CD4-positive, alpha-beta T cell (primary cell): ENCODE measurements at regions not wholly inside any gene's neighbourhood (a gene's known extent, or its start where the extent isn't known, plus 50 kb on each side); places are given as distances from the start of the nearest gene placed in this dataset.

Experiments used
- ATAC-seq: fragments of 200-7000 bp; cut with Tn5 transposase; one replicate; pipeline ENCODE4 v1.10.0; 2022; ENCODE audit warnings: mild to moderate bottlenecking; ENCODE audit not compliant: poor library complexity
- CTCF ChIA-PET: fragments of 350-600 bp; sonication (Branson Sonifier 250); formaldehyde crosslinking; loops from one replicate; lab custom pipeline; 2021; ENCODE audit warnings: antibody characterized with exemption, inconsistent platforms; lab: Charles Lee
- POLR2A ChIA-PET: fragments of 350-600 bp; sonication (Branson Sonifier 250); formaldehyde crosslinking; loops from one replicate; lab custom pipeline; 2021; ENCODE audit warnings: antibody characterized with exemption, inconsistent platforms; lab: Charles Lee
- DNase-seq, 14 experiments: peaks; one replicate each; pipeline ENCODE4 v3.0.0-alpha.2; 2013 to 2020; ENCODE audit warnings: mixed read lengths in 2 of 14
- H3K27ac ChIP-seq, 2 donors: one replicate each; pipeline versions ENCODE4 v1.5.1 to v1.7.0; 2013; ENCODE audit warnings: low read length in 2 of 2, low read depth in 1 of 2, mild to moderate bottlenecking in 1 of 2
- H3K27me3 ChIP-seq, 2 experiments: 1 replicate in 1 of 2; 2 replicates in 1 of 2; pipeline versions ENCODE4 v1.6.1 to v1.7.0; 2013; ENCODE audit warnings: low read length in 2 of 2, control low read depth in 1 of 2, mild to moderate bottlenecking in 1 of 2, moderate library complexity in 1 of 2; ENCODE audit not compliant: insufficient read depth in 2 of 2, control insufficient read depth in 1 of 2
- H3K36me3 ChIP-seq: one replicate; pipeline ENCODE4 v1.6.1; 2013; ENCODE audit warnings: low read length, control low read depth; ENCODE audit not compliant: insufficient read depth
- H3K4me1 ChIP-seq: one replicate; pipeline ENCODE4 v1.6.1; 2013; ENCODE audit warnings: low read length, control low read depth; ENCODE audit not compliant: insufficient read depth
- H3K4me3 ChIP-seq: one replicate; pipeline ENCODE4 v1.5.1; 2013; ENCODE audit warnings: mild to moderate bottlenecking, low read length, moderate library complexity
- H3K9me3 ChIP-seq, 2 experiments: 1 replicate in 1 of 2; 2 replicates in 1 of 2; pipeline versions ENCODE4 v1.6.1 to v1.7.0; 2013; ENCODE audit warnings: low read length in 2 of 2, mild to moderate bottlenecking in 2 of 2, control low read depth in 1 of 2, moderate library complexity in 1 of 2; ENCODE audit not compliant: control insufficient read depth in 1 of 2, insufficient read depth in 1 of 2
- H3K27ac Mint-ChIP-seq: one replicate; pipeline ENCODE4 v1.8.0; 2020; ENCODE audit warnings: mixed read lengths
- H3K27me3 Mint-ChIP-seq: one replicate; pipeline ENCODE4 v1.8.0; 2021; ENCODE audit warnings: mixed read lengths
- H3K36me3 Mint-ChIP-seq: one replicate; pipeline ENCODE4 v1.8.0; 2021; ENCODE audit warnings: low read depth, mixed read lengths
- H3K4me1 Mint-ChIP-seq: one replicate; pipeline ENCODE4 v1.8.0; 2021; ENCODE audit warnings: low read depth, mixed read lengths
- H3K4me3 Mint-ChIP-seq: one replicate; pipeline ENCODE4 v1.8.0; 2020; ENCODE audit warnings: mild to moderate bottlenecking, mixed read lengths
- H3K9me3 Mint-ChIP-seq: one replicate; pipeline ENCODE4 v1.8.0; 2020; ENCODE audit warnings: mixed read lengths
- intact Hi-C, 2 experiments: fragments of 100-400 bp; cut with DNase I in 1 of 2; cut with micrococcal nuclease in 1 of 2; formaldehyde crosslinking; loops; one replicate each; pipeline versions ENCODE4 v1.15.1 to v1.9.0; 2023 to 2025; cut with DNase I, micrococcal nuclease
- TF ChIP-seq, protein P1 (sequence below): fragments of 200-600 bp; IDR thresholded peaks from one replicate; pipeline ENCODE4 v1.8.0; 2022; ENCODE audit warnings: antibody characterized with exemption, mild to moderate bottlenecking

DNA sequence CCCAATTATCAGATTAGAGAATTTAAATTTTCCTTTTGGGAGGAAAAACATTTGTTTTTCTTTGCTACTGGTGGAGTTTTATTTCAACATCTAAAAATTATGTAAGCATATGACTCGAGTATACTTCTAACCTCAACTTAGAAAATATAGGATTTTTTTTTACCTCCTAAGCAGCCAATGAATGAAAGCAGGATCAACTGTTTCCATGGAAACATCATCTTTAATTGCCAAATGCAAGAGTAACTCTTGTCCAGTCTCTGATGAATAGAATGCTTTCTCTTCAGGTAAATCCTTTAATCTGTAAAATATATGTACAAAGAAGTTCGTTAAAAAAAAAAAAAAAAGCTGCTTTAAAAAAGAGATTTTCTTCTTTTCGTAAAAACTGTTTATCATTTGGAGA is 93.6 kb downstream of the CNTN3 start:
- ChIA-PET POLR2A (no interaction called here), CTCF (no interaction called here)
- intact Hi-C loops: no loop called here
- H3K36me3 Mint-ChIP-seq: no peaks in the 10 kb centered on the region
- no peaks in the 10 kb centered on the region for H3K4me1 Mint-ChIP-seq
- no peak for ATAC-seq
- peaks cover 7% of the 10 kb centered on the region for H3K9me3 Mint-ChIP-seq
- Histone ChIP-seq H3K9me3 (no peaks in the 10 kb centered on the region), H3K4me1 (no peaks in the 10 kb centered on the region), H3K4me3 (no peak overlapping the region), H3K27ac (no peak overlapping the region), H3K27me3 (no peaks in the 10 kb centered on the region), H3K36me3 (no peaks in the 10 kb centered on the region)
- no peak for DNase-seq
- H3K4me3 Mint-ChIP-seq: no peak overlapping the region
- H3K27ac Mint-ChIP-seq: no peak overlapping the region
- H3K27me3 Mint-ChIP-seq: no peaks in the 10 kb centered on the region
- TF ChIP-seq, protein P1, sequence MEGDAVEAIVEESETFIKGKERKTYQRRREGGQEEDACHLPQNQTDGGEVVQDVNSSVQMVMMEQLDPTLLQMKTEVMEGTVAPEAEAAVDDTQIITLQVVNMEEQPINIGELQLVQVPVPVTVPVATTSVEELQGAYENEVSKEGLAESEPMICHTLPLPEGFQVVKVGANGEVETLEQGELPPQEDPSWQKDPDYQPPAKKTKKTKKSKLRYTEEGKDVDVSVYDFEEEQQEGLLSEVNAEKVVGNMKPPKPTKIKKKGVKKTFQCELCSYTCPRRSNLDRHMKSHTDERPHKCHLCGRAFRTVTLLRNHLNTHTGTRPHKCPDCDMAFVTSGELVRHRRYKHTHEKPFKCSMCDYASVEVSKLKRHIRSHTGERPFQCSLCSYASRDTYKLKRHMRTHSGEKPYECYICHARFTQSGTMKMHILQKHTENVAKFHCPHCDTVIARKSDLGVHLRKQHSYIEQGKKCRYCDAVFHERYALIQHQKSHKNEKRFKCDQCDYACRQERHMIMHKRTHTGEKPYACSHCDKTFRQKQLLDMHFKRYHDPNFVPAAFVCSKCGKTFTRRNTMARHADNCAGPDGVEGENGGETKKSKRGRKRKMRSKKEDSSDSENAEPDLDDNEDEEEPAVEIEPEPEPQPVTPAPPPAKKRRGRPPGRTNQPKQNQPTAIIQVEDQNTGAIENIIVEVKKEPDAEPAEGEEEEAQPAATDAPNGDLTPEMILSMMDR: no peak

DNA sequence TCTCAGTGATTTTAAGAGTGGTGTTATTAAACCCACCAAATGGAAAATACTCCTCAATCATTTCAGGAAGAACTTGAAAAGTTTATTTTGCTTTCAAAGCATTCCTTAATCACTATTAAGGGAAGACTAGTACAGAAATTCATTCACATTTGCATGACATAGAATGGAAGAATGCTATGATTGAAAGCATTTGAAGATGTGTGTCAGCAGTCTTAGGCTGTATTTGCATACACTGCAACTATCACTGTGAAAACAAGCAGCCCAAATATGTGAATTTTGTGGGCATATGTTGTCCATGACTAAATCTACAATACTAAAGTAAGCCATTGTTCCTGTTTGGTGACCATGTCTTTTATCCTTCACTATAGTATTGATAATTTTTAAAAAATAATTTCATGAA is 95.8 kb downstream of the CNTN3 start:
- DNase-seq (no peak), ATAC-seq (no peak)
- POLR2A ChIA-PET: no interaction called here
- Histone ChIP-seq H3K9me3 (no peaks in the 10 kb centered on the region), H3K4me1 (no peaks in the 10 kb centered on the region), H3K27ac (no peak overlapping the region), H3K27me3 (no peaks in the 10 kb centered on the region), H3K4me3 (no peak overlapping the region), H3K36me3 (no peaks in the 10 kb centered on the region)
- Mint-ChIP-seq H3K27ac (no peak overlapping the region), H3K36me3 (no peaks in the 10 kb centered on the region), H3K4me1 (no peaks in the 10 kb centered on the region), H3K4me3 (no peak overlapping the region), H3K27me3 (no peaks in the 10 kb centered on the region), H3K9me3 (peaks cover 5% of the 10 kb centered on the region)
- CTCF ChIA-PET: no interaction called here
- TF ChIP-seq, protein P1: no peak
- intact Hi-C loops: no loop called here

DNA sequence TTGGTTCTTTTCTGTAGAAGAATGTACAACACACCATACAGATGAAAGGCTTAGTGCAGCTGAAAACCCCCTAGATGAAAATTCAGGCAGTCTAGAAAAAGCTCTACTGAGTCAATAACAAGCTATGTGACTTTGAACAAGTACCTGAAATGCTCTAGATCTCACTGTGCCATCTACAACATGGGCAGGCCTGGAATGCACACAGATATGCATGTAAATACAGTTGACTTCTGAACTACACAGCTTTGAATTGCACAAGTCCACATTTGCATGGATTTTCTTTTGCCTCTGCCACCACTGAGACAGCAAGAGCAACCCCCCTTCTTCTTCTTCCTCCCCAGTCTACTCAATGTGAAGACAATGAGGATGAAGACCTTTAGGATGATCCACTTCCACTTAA is 98.4 kb downstream of the CNTN3 start:
- CTCF ChIA-PET: no interaction called here
- Histone ChIP-seq H3K9me3 (no peaks in the 10 kb centered on the region), H3K4me1 (no peaks in the 10 kb centered on the region), H3K36me3 (no peaks in the 10 kb centered on the region), H3K4me3 (no peak overlapping the region), H3K27ac (no peak overlapping the region), H3K27me3 (no peaks in the 10 kb centered on the region)
- POLR2A ChIA-PET: no interaction called here
- TF ChIP-seq, protein P1: no peak
- no peak for ATAC-seq
- Mint-ChIP-seq H3K9me3 (peaks cover 5% of the 10 kb centered on the region), H3K27me3 (no peaks in the 10 kb centered on the region), H3K27ac (no peak overlapping the region), H3K4me1 (no peaks in the 10 kb centered on the region), H3K36me3 (no peaks in the 10 kb centered on the region), H3K4me3 (no peak overlapping the region)
- intact Hi-C loops: no loop called here
- no peak for DNase-seq
